AG09309 (cell line): ENCODE measurements at regions not wholly inside any gene's neighbourhood (a gene's known extent, or its start where the extent isn't known, plus 50 kb on each side); places are given as distances from the start of the nearest gene placed in this dataset.

ENCODE experiments used
- DNase-seq: peaks from one replicate; pipeline ENCODE4 v3.0.0-alpha.2; 2010; ENCODE audit warnings: low read depth
- H3K4me3 ChIP-seq: 2 replicates; pipeline ENCODE4 v1.5.1; 2011; ENCODE audit warnings: mild to moderate bottlenecking, low read depth, low read length, moderate library complexity; ENCODE audit not compliant: control insufficient read depth
- TF ChIP-seq, protein P1 (sequence below): IDR thresholded peaks from 2 replicates; pipeline ENCODE4 v1.5.1; 2011; ENCODE audit warnings: mild to moderate bottlenecking, low read depth, low read length, inconsistent platforms; ENCODE audit not compliant: insufficient read depth, control insufficient read depth; ENCODE audit errors: missing control alignments

DNA sequence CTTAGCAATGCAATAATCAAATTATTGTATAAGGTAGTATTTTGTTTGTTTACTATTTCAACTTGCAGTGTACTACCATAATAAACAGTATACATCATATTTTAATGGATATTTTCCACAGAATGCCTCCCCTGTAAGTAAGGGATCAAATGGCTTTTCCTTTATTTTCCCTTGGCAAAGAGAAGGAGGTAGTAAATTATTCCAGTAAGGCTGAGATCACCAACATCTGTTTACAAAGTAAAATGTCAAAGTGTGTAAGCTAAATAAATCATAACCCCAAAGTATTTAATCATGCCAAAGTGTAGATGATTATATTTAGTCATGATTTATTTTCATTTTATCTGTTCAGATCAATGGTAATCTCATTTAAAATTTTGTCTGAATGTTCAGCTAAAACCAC is 537.6 kb downstream of the PRDM9 start:
- DNase-seq = no peak
- TF ChIP-seq, protein P1, sequence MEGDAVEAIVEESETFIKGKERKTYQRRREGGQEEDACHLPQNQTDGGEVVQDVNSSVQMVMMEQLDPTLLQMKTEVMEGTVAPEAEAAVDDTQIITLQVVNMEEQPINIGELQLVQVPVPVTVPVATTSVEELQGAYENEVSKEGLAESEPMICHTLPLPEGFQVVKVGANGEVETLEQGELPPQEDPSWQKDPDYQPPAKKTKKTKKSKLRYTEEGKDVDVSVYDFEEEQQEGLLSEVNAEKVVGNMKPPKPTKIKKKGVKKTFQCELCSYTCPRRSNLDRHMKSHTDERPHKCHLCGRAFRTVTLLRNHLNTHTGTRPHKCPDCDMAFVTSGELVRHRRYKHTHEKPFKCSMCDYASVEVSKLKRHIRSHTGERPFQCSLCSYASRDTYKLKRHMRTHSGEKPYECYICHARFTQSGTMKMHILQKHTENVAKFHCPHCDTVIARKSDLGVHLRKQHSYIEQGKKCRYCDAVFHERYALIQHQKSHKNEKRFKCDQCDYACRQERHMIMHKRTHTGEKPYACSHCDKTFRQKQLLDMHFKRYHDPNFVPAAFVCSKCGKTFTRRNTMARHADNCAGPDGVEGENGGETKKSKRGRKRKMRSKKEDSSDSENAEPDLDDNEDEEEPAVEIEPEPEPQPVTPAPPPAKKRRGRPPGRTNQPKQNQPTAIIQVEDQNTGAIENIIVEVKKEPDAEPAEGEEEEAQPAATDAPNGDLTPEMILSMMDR = no peak
- H3K4me3 ChIP-seq = no peak overlapping the region

GRCh38 chr5:24053737-24054136 is 546.3 kb downstream of the PRDM9 start:
- DNase-seq = no peak
- no peak overlapping the region for H3K4me3 ChIP-seq
- TF ChIP-seq, protein P1 = no peak

DNA sequence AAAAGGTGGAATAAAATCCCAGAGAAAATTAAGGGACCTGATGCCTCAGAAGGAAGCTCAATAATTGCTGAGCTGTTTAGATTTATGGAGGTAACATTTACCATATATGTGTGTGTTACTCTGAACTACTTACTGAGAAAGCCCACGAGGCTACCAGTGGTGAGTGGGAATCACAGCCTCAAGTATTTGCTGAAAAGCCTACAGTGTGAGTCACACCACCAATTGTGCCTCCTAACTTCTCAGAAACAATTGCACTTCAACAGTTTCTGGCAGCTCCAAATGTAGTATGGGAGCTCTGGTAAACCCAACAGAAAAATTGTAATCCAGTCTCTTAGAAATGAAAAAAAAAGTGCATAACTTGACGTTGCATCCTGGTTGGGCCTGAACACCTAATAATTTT is 551.6 kb downstream of the PRDM9 start:
- no peak overlapping the region for H3K4me3 ChIP-seq
- no peak for DNase-seq
- TF ChIP-seq, protein P1 = no peak

- DNase-seq = no peak
- TF ChIP-seq, protein P1 = no peak
- H3K4me3 ChIP-seq = no peak overlapping the region
Observed at GRCh38 chr5:24059716-24060115, 552.3 kb downstream of the PRDM9 start.

DNA sequence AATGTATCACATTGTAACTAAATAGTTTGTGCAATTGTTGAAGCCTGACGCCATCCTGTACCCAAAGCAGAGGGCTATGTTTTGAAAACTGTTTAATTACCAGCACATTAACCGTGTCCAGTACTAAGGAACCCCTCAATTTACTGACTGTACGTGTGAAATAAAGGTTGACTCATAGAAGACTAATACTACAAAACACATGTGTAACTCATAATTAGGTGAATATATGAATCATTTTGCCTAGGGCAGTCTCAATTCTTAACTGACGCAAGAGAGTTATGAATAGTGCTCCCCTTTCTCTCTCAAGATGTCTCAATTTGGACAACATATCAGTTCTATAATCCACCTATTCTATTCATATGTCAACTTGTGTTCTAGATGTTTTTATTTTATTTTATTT is 558.4 kb downstream of the PRDM9 start:
- TF ChIP-seq, protein P1 = no peak
- no peak overlapping the region for H3K4me3 ChIP-seq
- no peak for DNase-seq

GRCh38 chr5:24067208-24067607 is 559.8 kb downstream of the PRDM9 start:
- no peak overlapping the region for H3K4me3 ChIP-seq
- TF ChIP-seq, protein P1 = no peak
- no peak for DNase-seq

DNA sequence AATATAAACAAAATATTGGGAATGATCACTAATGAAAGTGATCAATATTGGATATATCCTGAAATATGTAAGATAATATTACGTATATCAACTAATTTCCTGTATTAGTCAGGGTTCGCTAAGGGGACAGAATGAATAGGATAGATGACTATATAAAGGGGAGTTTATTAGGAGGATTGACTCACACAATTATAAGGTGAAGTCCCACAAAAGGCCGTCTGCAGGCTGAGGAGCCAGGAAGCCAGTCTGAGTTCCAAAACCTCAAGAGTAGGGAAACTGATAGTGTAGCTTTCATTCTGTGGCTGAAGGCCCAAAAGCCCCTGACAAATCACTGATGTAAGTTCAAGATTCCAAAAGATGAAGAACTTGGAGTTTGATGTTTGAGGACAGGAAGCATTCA is 561.1 kb downstream of the PRDM9 start:
- TF ChIP-seq, protein P1 = no peak
- no peak for DNase-seq
- H3K4me3 ChIP-seq = no peak overlapping the region
